Stimulated activated CD8-positive, alpha-beta memory T cell treated with anti-CD3 and anti-CD28 coated beads, Interleukin-7, amount 100 ng/mL, for 48 hours (primary cell): ENCODE measurements at regions not wholly inside any gene's neighbourhood (a gene's known extent, or its start where the extent isn't known, plus 50 kb on each side); places are given as distances from the start of the nearest gene placed in this dataset.
"Not testable (repeated sequence)": the region's sequence is repeated elsewhere in the genome, so short reads cannot be mapped to it uniquely, and the experiment has no call there.

Source experiments
- DNase-seq, 2 donors: peaks; one replicate each; pipeline ENCODE4 v3.0.0-alpha.2; 2020; ENCODE audit warnings: low read depth in 1 of 2; ENCODE audit errors: extremely low read depth in 1 of 2

DNA sequence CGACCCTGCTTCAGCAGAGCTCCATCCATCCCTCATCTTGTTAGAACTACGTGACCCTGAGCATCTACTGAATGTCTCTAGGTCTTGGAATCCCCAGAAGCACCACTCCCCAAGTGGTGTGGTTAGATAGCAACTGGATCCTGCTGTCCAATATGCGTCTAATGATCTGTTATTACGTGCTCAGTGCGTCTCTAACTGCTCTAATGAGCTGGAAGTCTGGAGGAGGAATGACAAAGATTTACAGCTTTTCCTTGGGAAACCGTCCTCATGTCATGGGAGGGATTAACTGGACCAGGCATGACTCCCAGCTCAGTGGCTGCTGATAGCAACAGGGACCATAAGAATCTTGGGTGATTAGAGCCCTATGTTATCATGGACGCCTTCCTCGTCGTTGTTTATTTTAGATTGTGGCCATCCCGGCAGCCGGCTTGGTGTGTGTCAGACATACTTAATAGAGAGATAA lies 150.9 kb downstream of the HS3ST3B1 start:
- DNase-seq: no peak

DNA sequence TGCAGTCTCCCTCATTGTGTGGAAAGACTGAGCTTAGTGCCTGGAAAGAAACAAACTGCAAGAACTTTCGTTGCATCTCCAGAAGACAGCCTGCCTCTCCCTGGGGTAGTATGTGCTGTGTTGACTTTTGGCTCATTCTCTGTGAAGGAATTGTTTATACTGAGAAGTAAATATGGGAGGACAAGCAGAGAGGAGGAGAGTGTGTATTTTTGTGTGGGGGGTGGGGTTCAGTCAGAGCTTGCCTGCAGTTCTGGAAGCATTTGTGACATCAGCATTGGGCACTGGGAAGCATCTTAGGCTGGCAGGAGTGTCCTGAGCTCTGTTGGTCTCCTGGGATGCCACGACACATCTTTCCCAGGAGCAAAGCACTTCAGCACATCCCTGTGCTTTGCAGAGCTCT lies 147.9 kb downstream of the HS3ST3B1 start:
- no peak for DNase-seq

- DNase-seq: no peak
These were observed 145.9 kb downstream of the HS3ST3B1 start for GRCh38 chr17:14446825-14447224.

DNA sequence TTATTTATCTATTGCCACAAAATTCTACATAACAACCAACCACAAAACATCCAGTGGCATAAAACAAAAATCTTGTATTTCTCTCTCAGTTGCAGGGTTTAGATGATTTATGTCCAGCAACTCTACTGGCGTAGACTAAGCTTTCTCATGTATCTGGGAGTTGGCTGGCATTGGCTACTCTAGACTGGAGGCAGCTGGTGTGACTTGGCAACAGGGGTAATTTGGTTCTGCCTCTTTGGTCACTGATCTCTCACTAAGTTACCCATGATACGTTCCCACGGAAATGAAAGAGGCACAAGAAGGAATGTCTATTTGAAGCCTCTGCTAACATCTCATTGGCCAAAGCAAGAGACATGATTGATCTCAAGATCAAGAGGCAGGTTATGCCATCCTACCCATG lies 144.0 kb downstream of the HS3ST3B1 start:
- no peak for DNase-seq

- no peak for DNase-seq
These were observed 142.1 kb downstream of the HS3ST3B1 start for GRCh38 chr17:14442798-14443528.

GRCh38 chr17:14437176-14437575 lies 136.3 kb downstream of the HS3ST3B1 start:
- no peak for DNase-seq

- no peak for DNase-seq
These were observed 135.4 kb downstream of the HS3ST3B1 start for GRCh38 chr17:14436266-14436665.

DNA sequence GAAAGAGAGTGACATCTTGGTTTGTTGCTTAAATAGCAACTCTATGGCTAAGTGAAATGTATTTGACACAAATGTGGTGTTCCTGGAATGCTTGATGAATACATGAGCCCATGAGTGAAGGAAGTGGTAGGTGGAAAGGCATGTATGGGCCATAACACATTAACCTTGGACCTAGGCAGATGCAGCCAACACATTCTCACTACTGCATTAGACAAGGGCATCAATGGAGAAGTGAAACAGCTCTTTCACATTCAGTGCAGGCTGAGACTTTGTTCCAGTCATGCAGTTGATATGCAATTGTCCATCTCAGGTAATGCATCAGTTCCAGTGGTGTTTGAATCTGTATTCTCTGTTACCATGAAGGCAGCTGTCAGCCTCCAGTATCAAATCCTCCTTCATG lies 133.6 kb downstream of the HS3ST3B1 start:
- DNase-seq: no peak

DNA sequence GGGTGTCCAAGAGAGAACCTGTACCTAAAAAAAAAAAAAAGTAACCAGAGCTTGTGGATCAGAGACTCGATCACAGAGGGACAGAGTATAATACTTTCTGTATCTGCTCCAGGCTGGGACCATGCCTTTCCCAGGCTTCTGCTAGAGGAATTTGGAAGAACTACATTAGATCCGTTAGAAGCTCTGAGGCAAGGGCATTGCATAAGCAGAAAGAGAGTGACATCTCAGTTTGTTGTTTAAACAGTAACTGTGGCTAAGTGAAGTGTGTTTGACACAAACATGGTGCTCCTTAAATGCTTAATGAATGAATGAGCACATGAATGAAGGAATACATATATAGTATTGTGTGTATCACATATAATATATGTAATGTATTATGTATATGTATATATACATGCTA lies 131.2 kb downstream of the HS3ST3B1 start:
- no peak for DNase-seq

DNA sequence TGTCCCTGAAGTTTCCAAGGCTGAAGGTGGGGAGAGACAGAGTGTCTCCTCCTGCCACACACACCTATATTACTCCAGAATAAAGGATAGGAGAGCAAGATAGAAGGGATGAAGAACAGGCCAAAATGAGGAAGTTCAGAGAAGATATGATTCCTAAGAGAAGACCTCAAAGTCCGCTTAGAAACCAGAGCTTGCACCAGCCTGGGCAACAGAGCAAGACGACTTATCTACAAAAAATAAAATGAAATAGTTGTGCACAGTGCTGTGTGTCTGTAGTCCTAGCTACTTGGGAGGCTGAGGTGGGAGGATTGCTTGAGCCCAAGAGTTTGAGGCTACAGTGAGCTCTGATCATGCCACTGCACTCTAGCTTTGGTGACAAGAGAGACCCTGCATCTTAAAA lies 128.2 kb downstream of the HS3ST3B1 start:
- no peak for DNase-seq

GRCh38 chr17:14428648-14429029 lies 127.8 kb downstream of the HS3ST3B1 start:
- DNase-seq: no peak

GRCh38 chr17:14427900-14428647 lies 127.2 kb downstream of the HS3ST3B1 start:
- DNase-seq: peak; percentile 27

DNA sequence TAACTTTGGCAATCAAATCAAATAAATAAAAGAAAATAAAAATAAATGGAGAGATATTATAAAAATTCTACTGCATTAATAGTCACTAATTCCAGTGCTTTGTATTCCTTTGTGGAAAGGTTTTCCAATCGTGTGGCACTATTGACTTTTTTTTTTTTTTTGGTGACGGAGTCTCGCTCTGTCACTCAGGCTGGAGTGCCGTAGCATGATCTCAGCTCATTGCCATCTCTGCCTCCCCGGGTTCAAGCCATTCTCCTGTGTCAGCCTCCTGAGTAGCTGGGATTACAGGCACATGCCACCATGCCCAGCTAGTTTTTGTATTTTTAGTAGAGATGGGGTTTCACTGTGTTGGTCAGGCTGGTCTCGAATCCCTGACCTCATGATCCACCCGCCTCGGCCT lies 122.3 kb downstream of the HS3ST3B1 start:
- not testable (repeated sequence) for DNase-seq

DNA sequence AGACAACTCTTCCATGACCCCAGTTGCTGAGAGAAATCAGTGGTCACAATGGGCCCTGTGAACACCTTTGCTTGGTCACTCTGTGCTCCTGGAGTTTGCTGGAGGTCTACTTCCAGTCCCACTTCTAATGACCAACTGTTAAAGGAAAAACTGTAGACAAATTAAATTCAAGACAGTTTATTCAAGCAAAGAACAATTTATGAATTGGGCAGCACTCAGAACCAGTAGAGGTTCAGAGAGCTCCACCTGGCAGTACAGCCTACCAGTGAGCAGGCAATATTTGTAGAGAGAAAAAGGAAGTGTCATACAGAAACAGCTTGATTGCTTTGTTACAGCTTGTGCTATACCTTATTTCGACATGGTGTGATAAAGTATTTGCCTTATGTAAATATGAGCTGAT lies 116.5 kb downstream of the HS3ST3B1 start:
- DNase-seq: no peak

DNA sequence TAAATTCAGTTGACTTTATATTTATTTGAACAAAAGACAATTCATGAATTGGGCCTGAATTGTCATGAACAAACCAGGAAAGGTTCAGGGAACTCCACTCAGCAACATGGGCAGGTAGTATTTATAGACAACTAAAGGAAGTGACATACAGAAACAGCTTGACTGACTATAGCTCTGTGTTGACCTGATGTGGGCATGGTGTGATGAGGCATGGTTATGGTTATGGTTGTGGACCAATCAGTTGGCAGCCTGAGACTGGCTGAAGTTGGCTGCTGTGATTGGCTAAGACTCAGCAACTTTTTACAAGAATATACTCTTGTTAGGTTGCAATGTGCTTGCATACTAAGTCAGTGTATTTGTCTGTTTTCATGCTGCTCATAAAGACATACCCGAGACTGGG lies 108.4 kb downstream of the HS3ST3B1 start:
- DNase-seq: no peak

DNA sequence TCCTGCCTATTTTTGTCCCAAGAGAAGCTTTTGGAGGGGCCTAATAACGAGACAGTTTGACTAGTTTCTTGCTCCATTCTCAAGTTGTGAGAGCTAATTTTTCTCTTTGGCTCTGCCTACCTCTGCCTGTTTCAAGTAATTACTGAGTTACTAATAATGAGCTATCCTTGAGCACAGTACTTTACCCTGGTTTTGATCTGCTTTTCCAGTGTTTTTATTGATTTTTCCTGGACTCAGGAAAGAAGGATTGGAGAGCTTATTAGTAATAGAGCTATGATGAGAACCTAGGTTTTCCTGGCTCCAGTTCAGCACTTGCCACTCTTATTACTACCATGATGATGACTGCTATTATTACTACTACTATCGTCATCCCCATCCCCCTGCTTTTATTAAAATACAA lies 106.7 kb downstream of the HS3ST3B1 start:
- no peak for DNase-seq

DNA sequence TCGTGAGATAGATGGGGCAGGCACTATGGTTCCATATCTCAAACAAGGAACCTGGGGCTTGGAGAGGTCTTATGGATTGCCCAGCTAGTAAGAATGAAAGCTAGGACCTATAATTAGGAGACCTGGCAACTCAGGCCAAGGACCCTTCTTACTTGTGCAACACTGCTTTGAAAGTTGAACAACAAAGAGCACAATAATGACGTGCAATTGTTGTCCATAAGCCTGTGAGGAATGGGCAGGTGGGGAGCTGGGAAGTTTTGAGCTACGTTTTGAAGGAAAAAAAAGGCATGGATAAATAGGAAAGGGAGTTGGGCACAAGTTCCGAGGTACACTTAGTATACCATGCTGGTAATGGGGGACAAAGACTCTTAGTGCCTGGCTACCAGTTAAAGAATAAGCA lies 104.3 kb downstream of the HS3ST3B1 start:
- DNase-seq: no peak
